Activated T-helper 1 cell treated with anti-CD3 and anti-CD28 coated beads, Interleukin-12 subunit alpha, Interleukin-12 subunit beta, Interleukin-2, Interleukin-4 antibody, amounts not matched to agents 30 ng/mL and 10 ng/mL and 1 ng/mL, durations not matched to agents 14 hours and 24 hours and 36 hours (primary cell): ENCODE measurements at regions not wholly inside any gene's neighbourhood (a gene's known extent, or its start where the extent isn't known, plus 50 kb on each side); places are given as distances from the start of the nearest gene placed in this dataset.

Experiments used
- DNase-seq: peaks from one replicate; pipeline ENCODE4 v3.0.0; 2021; ENCODE audit warnings: low spot score
- H3K27ac Mint-ChIP-seq: one replicate; pipeline ENCODE4 v1.8.0; 2021; ENCODE audit warnings: mild to moderate bottlenecking, mixed read lengths
- H3K27me3 Mint-ChIP-seq: one replicate; pipeline ENCODE4 v1.8.0; 2022; ENCODE audit warnings: mild to moderate bottlenecking, moderate library complexity, mixed read lengths; ENCODE audit not compliant: insufficient read depth
- H3K36me3 Mint-ChIP-seq: one replicate; pipeline ENCODE4 v1.8.0; 2021; ENCODE audit warnings: low read depth, mixed read lengths
- H3K4me1 Mint-ChIP-seq: one replicate; pipeline ENCODE4 v1.8.0; 2021; ENCODE audit warnings: low read depth, mixed read lengths
- H3K4me3 Mint-ChIP-seq: one replicate; pipeline ENCODE4 v1.8.0; 2021; ENCODE audit warnings: mild to moderate bottlenecking, moderate library complexity, mixed read lengths
- H3K9me3 Mint-ChIP-seq: one replicate; pipeline ENCODE4 v1.8.0; 2021; ENCODE audit warnings: mixed read lengths
- intact Hi-C: fragments of 100-400 bp; cut with micrococcal nuclease; formaldehyde crosslinking; loops from one replicate; pipeline ENCODE4 v1.15.1; 2024

GRCh38 chr4:33013282-33013681, 2293.1 kb downstream of the PCDH7 start:
- no peaks in the 10 kb centered on the region for H3K27me3 Mint-ChIP-seq
- no peak for DNase-seq
- no peak overlapping the region for H3K4me3 Mint-ChIP-seq
- H3K9me3 Mint-ChIP-seq, result peaks cover 10% of the 10 kb centered on the region
- H3K4me1 Mint-ChIP-seq, result no peaks in the 10 kb centered on the region
- intact Hi-C loops, result no loop called here
- H3K36me3 Mint-ChIP-seq, result no peaks in the 10 kb centered on the region
- H3K27ac Mint-ChIP-seq, result no peak overlapping the region

- H3K4me1 Mint-ChIP-seq, result no peaks in the 10 kb centered on the region
- intact Hi-C loops, result no loop called here
- H3K4me3 Mint-ChIP-seq, result no peak overlapping the region
Observed at GRCh38 chr4:33025236-33025635, 2305.1 kb downstream of the PCDH7 start.

GRCh38 chr4:33029976-33030375, 2309.8 kb downstream of the PCDH7 start:
- Mint-ChIP-seq H3K9me3 (peaks cover 4% of the 10 kb centered on the region), H3K36me3 (no peaks in the 10 kb centered on the region), H3K27me3 (no peaks in the 10 kb centered on the region), H3K4me1 (no peaks in the 10 kb centered on the region), H3K4me3 (no peak overlapping the region), H3K27ac (no peak overlapping the region)
- intact Hi-C loops, result no loop called here
- DNase-seq, result no peak

More at GRCh38 chr4:33025236-33025635, 2305.1 kb downstream of the PCDH7 start:
- Mint-ChIP-seq H3K27ac (no peak overlapping the region), H3K9me3 (peaks cover 4% of the 10 kb centered on the region), H3K36me3 (no peaks in the 10 kb centered on the region), H3K27me3 (no peaks in the 10 kb centered on the region)
- no peak for DNase-seq

- Mint-ChIP-seq H3K27me3 (no peaks in the 10 kb centered on the region), H3K4me3 (no peak overlapping the region), H3K36me3 (no peaks in the 10 kb centered on the region), H3K4me1 (no peaks in the 10 kb centered on the region), H3K27ac (no peak overlapping the region), H3K9me3 (peaks cover 8% of the 10 kb centered on the region)
- intact Hi-C loops, result no loop called here
- no peak for DNase-seq
Observed at GRCh38 chr4:33031328-33031727, 2311.2 kb downstream of the PCDH7 start.

GRCh38 chr4:33037464-33037863, 2317.3 kb downstream of the PCDH7 start:
- H3K9me3 Mint-ChIP-seq, result peaks cover 8% of the 10 kb centered on the region
- DNase-seq, result no peak

GRCh38 chr4:33045334-33045733, 2325.2 kb downstream of the PCDH7 start:
- intact Hi-C loops, result no loop called here
- DNase-seq, result no peak
- no peaks in the 10 kb centered on the region for H3K27me3 Mint-ChIP-seq
- H3K9me3 Mint-ChIP-seq, result peaks cover 3% of the 10 kb centered on the region
- H3K4me1 Mint-ChIP-seq, result no peaks in the 10 kb centered on the region
- H3K4me3 Mint-ChIP-seq, result no peak overlapping the region
- no peak overlapping the region for H3K27ac Mint-ChIP-seq
- no peaks in the 10 kb centered on the region for H3K36me3 Mint-ChIP-seq

More at GRCh38 chr4:33037464-33037863, 2317.3 kb downstream of the PCDH7 start:
- Mint-ChIP-seq H3K4me1 (no peaks in the 10 kb centered on the region), H3K4me3 (no peak overlapping the region), H3K27ac (no peak overlapping the region), H3K27me3 (no peaks in the 10 kb centered on the region), H3K36me3 (no peaks in the 10 kb centered on the region)
- intact Hi-C loops, result no loop called here

GRCh38 chr4:33052241-33052640, 2332.1 kb downstream of the PCDH7 start:
- no peak for DNase-seq
- no peak overlapping the region for H3K27ac Mint-ChIP-seq
- H3K27me3 Mint-ChIP-seq, result no peaks in the 10 kb centered on the region
- no peak overlapping the region for H3K4me3 Mint-ChIP-seq
- no peaks in the 10 kb centered on the region for H3K4me1 Mint-ChIP-seq
- no peaks in the 10 kb centered on the region for H3K36me3 Mint-ChIP-seq
- intact Hi-C loops, result no loop called here
- H3K9me3 Mint-ChIP-seq, result no peaks in the 10 kb centered on the region

GRCh38 chr4:33054161-33054560, 2334.0 kb downstream of the PCDH7 start:
- Mint-ChIP-seq H3K27ac (no peak overlapping the region), H3K4me3 (no peak overlapping the region), H3K4me1 (no peaks in the 10 kb centered on the region), H3K36me3 (no peaks in the 10 kb centered on the region), H3K9me3 (no peaks in the 10 kb centered on the region), H3K27me3 (no peaks in the 10 kb centered on the region)
- intact Hi-C loops, result no loop called here
- no peak for DNase-seq

- intact Hi-C loops, result no loop called here
- no peaks in the 10 kb centered on the region for H3K9me3 Mint-ChIP-seq
- no peaks in the 10 kb centered on the region for H3K4me1 Mint-ChIP-seq
- no peak overlapping the region for H3K4me3 Mint-ChIP-seq
- DNase-seq, result no peak
- H3K27ac Mint-ChIP-seq, result no peak overlapping the region
- H3K36me3 Mint-ChIP-seq, result no peaks in the 10 kb centered on the region
- no peaks in the 10 kb centered on the region for H3K27me3 Mint-ChIP-seq
Observed at GRCh38 chr4:33054656-33055196, 2334.6 kb downstream of the PCDH7 start.

- Mint-ChIP-seq H3K27me3 (no peaks in the 10 kb centered on the region), H3K27ac (no peak overlapping the region), H3K36me3 (no peaks in the 10 kb centered on the region), H3K9me3 (no peaks in the 10 kb centered on the region), H3K4me3 (no peak overlapping the region), H3K4me1 (no peaks in the 10 kb centered on the region)
- intact Hi-C loops, result no loop called here
- no peak for DNase-seq
Observed at GRCh38 chr4:33057736-33058135, 2337.6 kb downstream of the PCDH7 start.

- Mint-ChIP-seq H3K4me3 (no peak overlapping the region), H3K4me1 (no peaks in the 10 kb centered on the region), H3K27ac (no peak overlapping the region), H3K36me3 (no peaks in the 10 kb centered on the region), H3K9me3 (no peaks in the 10 kb centered on the region), H3K27me3 (no peaks in the 10 kb centered on the region)
- DNase-seq, result no peak
- intact Hi-C loops, result no loop called here
Observed at GRCh38 chr4:33058998-33059397, 2338.8 kb downstream of the PCDH7 start.

GRCh38 chr4:33060674-33061542, 2340.7 kb downstream of the PCDH7 start:
- intact Hi-C loops, result no loop called here
- Mint-ChIP-seq H3K36me3 (no peaks in the 10 kb centered on the region), H3K27me3 (no peaks in the 10 kb centered on the region), H3K27ac (no peak overlapping the region), H3K4me1 (no peaks in the 10 kb centered on the region), H3K9me3 (no peaks in the 10 kb centered on the region), H3K4me3 (no peak overlapping the region)
- no peak for DNase-seq

GRCh38 chr4:33061727-33062126, 2341.6 kb downstream of the PCDH7 start:
- no peaks in the 10 kb centered on the region for H3K36me3 Mint-ChIP-seq
- no peak overlapping the region for H3K4me3 Mint-ChIP-seq
- H3K9me3 Mint-ChIP-seq, result no peaks in the 10 kb centered on the region
- DNase-seq, result no peak
- no peaks in the 10 kb centered on the region for H3K27me3 Mint-ChIP-seq
- H3K27ac Mint-ChIP-seq, result no peak overlapping the region
- H3K4me1 Mint-ChIP-seq, result no peaks in the 10 kb centered on the region
- intact Hi-C loops, result no loop called here
